Neutrophil (primary cell): ENCODE measurements at regions not wholly inside any gene's neighbourhood (a gene's known extent, or its start where the extent isn't known, plus 50 kb on each side); places are given as distances from the start of the nearest gene placed in this dataset.

Source experiments
- H3K27ac ChIP-seq: fragments of 200-600 bp; sonication (generic); 2 replicates; pipeline ENCODE4 v1.5.1; 2016; ENCODE audit warnings: mild to moderate bottlenecking, moderate library complexity
- H3K27me3 ChIP-seq: fragments of 200-600 bp; sonication (generic); 2 replicates; pipeline ENCODE4 v1.6.0; 2016; ENCODE audit warnings: mild to moderate bottlenecking
- H3K36me3 ChIP-seq: fragments of 200-600 bp; sonication (generic); 2 replicates; pipeline ENCODE4 v1.5.1; 2017
- H3K4me1 ChIP-seq, 2 experiments: fragments of 200-600 bp in 1 of 2; sonication (generic) in 1 of 2; 1 replicate in 1 of 2; 2 replicates in 1 of 2; pipeline versions ENCODE4 v1.5.1 to v1.6.1; 2013 to 2016; ENCODE audit warnings: low read depth in 1 of 2, low read length in 1 of 2, mild to moderate bottlenecking in 1 of 2, moderate library complexity in 1 of 2; ENCODE audit not compliant: control insufficient read depth in 1 of 2, insufficient read depth in 1 of 2
- H3K4me3 ChIP-seq, 2 experiments: fragments of 200-600 bp in 1 of 2; sonication (generic) in 1 of 2; 1 replicate in 1 of 2; 2 replicates in 1 of 2; pipeline ENCODE4 v1.5.1; 2013 to 2016; ENCODE audit warnings: low read depth in 1 of 2, low read length in 1 of 2, mild to moderate bottlenecking in 1 of 2, moderate library complexity in 1 of 2
- H3K9me3 ChIP-seq: fragments of 200-600 bp; sonication (generic); 2 replicates; pipeline ENCODE4 v1.5.1; 2016
- CTCF ChIP-seq: fragments of 200-600 bp; sonication (generic); IDR thresholded peaks from 2 replicates; pipeline ENCODE4 v1.5.1; 2016; ENCODE audit warnings: antibody characterized with exemption

- no peak overlapping the region for H3K4me3 ChIP-seq
- no peak for TF ChIP-seq CTCF
- no peak overlapping the region for H3K27ac ChIP-seq
- H3K9me3 ChIP-seq = no peaks in the 10 kb centered on the region
- no peaks in the 10 kb centered on the region for H3K27me3 ChIP-seq
- peaks cover 0 to 14% of the 10 kb centered on the region in 2 experiments for H3K4me1 ChIP-seq
- no peaks in the 10 kb centered on the region for H3K36me3 ChIP-seq
These were observed 238.8 kb upstream of the GPR149 start for GRCh38 chr3:154668835-154669234.

- no peaks in the 10 kb centered on the region for H3K27me3 ChIP-seq
- peaks cover 0 to 20% of the 10 kb centered on the region in 2 experiments for H3K4me1 ChIP-seq
- H3K9me3 ChIP-seq = no peaks in the 10 kb centered on the region
- no peak overlapping the region for H3K27ac ChIP-seq
- no peak overlapping the region for H3K4me3 ChIP-seq
- no peak for TF ChIP-seq CTCF
- no peaks in the 10 kb centered on the region for H3K36me3 ChIP-seq
These were observed 238.2 kb upstream of the GPR149 start for GRCh38 chr3:154668187-154668586.

GRCh38 chr3:154666542-154666941 is 236.6 kb upstream of the GPR149 start:
- no peak for TF ChIP-seq CTCF
- H3K4me3 ChIP-seq = no peak overlapping the region

GRCh38 chr3:154664714-154665113 is 234.7 kb upstream of the GPR149 start:
- no peaks in the 10 kb centered on the region for H3K27me3 ChIP-seq
- H3K36me3 ChIP-seq = no peaks in the 10 kb centered on the region
- no peaks in the 10 kb centered on the region for H3K9me3 ChIP-seq
- H3K27ac ChIP-seq = no peak overlapping the region
- no peak for TF ChIP-seq CTCF
- H3K4me1 ChIP-seq = peaks cover 0 to 20% of the 10 kb centered on the region in 2 experiments
- no peak overlapping the region for H3K4me3 ChIP-seq

More at GRCh38 chr3:154666542-154666941, 236.6 kb upstream of the GPR149 start:
- no peak overlapping the region for H3K27ac ChIP-seq
- peaks cover 0 to 20% of the 10 kb centered on the region in 2 experiments for H3K4me1 ChIP-seq
- no peaks in the 10 kb centered on the region for H3K36me3 ChIP-seq
- H3K27me3 ChIP-seq = no peaks in the 10 kb centered on the region
- H3K9me3 ChIP-seq = no peaks in the 10 kb centered on the region

GRCh38 chr3:154662851-154663250 is 232.9 kb upstream of the GPR149 start:
- H3K4me1 ChIP-seq = peaks cover 0 to 13% of the 10 kb centered on the region in 2 experiments
- H3K4me3 ChIP-seq = no peak overlapping the region
- no peaks in the 10 kb centered on the region for H3K36me3 ChIP-seq
- H3K27me3 ChIP-seq = no peaks in the 10 kb centered on the region
- H3K9me3 ChIP-seq = no peaks in the 10 kb centered on the region
- no peak overlapping the region for H3K27ac ChIP-seq
- no peak for TF ChIP-seq CTCF

GRCh38 chr3:154660811-154661210 is 230.8 kb upstream of the GPR149 start:
- no peak for TF ChIP-seq CTCF
- Histone ChIP-seq H3K27ac (no peak overlapping the region), H3K9me3 (no peaks in the 10 kb centered on the region), H3K27me3 (no peaks in the 10 kb centered on the region), H3K4me1 (peaks cover 0 to 10% of the 10 kb centered on the region in 2 experiments), H3K4me3 (no peak overlapping the region), H3K36me3 (no peaks in the 10 kb centered on the region)
